Erythroblast (primary cell): ENCODE measurements at regions not wholly inside any gene's neighbourhood (a gene's known extent, or its start where the extent isn't known, plus 50 kb on each side); places are given as distances from the start of the nearest gene placed in this dataset.

Experiments used
- GATA1 ChIP-seq: IDR thresholded peaks from 2 replicates; pipeline ENCODE4 v1.6.1; 2011; ENCODE audit warnings: low read depth, mild to moderate bottlenecking, control low read depth, low read length, moderate library complexity
- POLR2A ChIP-seq: IDR thresholded peaks from 2 replicates; pipeline ENCODE4 v1.6.1; 2011; ENCODE audit warnings: mild to moderate bottlenecking, low read length

DNA sequence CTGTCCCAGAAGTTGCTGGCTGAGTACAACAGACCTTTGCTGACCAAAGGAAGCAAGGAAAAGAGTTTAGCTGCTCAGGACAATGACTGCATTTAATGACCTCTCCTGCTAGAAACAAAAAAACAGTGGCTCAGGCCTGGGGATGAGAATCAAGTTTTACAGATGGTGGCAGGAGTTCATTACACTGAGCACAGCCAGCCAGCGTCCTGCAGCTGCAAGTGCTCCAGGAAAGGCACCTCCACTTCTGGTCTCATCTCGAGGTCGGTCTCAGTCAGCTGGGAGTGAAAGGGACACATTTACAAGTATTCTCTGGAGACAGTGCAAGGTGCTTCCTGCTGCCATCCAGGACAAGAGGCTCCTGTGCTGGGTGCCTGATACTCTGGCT lies 362.7 kb downstream of the THBS2 start:
- TF ChIP-seq POLR2A = no peak
- no peak for TF ChIP-seq GATA1
